Mesenchymal stem cell (in vitro differentiated cells and primary cell): ENCODE measurements at regions not wholly inside any gene's neighbourhood (a gene's known extent, or its start where the extent isn't known, plus 50 kb on each side); places are given as distances from the start of the nearest gene placed in this dataset.

Experiments used
- DNase-seq: peaks from one replicate; pipeline ENCODE4 v3.0.0-alpha.2; 2013
- H2AFZ ChIP-seq: one replicate; pipeline ENCODE4 v1.6.1; 2013; ENCODE audit warnings: low read depth, mild to moderate bottlenecking, control low read depth, inconsistent platforms, low read length, moderate library complexity
- H2AK5ac ChIP-seq: 2 replicates; pipeline ENCODE4 v1.6.1; 2013; ENCODE audit warnings: low read length, moderate library complexity, mild to moderate bottlenecking, inconsistent platforms; ENCODE audit not compliant: severe bottlenecking
- H2BK120ac ChIP-seq: one replicate; pipeline ENCODE4 v1.6.1; 2013; ENCODE audit warnings: low read depth, mild to moderate bottlenecking, inconsistent platforms, low read length, moderate library complexity
- H2BK12ac ChIP-seq, 2 experiments: one replicate each; pipeline ENCODE4 v1.6.1; 2013; ENCODE audit warnings: inconsistent platforms in 2 of 2, low read length in 2 of 2, mild to moderate bottlenecking in 2 of 2, moderate library complexity in 2 of 2, control low read depth in 1 of 2
- H2BK15ac ChIP-seq: one replicate; pipeline ENCODE4 v1.6.1; 2013; ENCODE audit warnings: mild to moderate bottlenecking, low read depth, inconsistent platforms; ENCODE audit not compliant: poor library complexity, severe bottlenecking
- H2BK5ac ChIP-seq: 2 replicates; pipeline ENCODE4 v1.6.1; 2013; ENCODE audit warnings: low read depth, mild to moderate bottlenecking, low read length, control low read depth, inconsistent platforms; ENCODE audit not compliant: poor library complexity, severe bottlenecking
- H3K14ac ChIP-seq, 2 experiments: one replicate each; pipeline ENCODE4 v1.6.1; 2013; ENCODE audit warnings: inconsistent platforms in 2 of 2, low read length in 2 of 2, control low read depth in 1 of 2, mild to moderate bottlenecking in 1 of 2, moderate library complexity in 1 of 2
- H3K18ac ChIP-seq, 2 experiments: one replicate each; pipeline ENCODE4 v1.6.1; 2013; ENCODE audit warnings: inconsistent platforms in 2 of 2, low read length in 2 of 2, control low read depth in 1 of 2, low read depth in 1 of 2, mild to moderate bottlenecking in 1 of 2
- H3K23ac ChIP-seq, 2 experiments: one replicate each; pipeline ENCODE4 v1.6.1; 2013; ENCODE audit warnings: inconsistent platforms in 2 of 2, low read length in 2 of 2, mild to moderate bottlenecking in 2 of 2, moderate library complexity in 2 of 2, control low read depth in 1 of 2
- H3K27ac ChIP-seq: 2 replicates; pipeline ENCODE4 v1.5.1; 2013; ENCODE audit warnings: mild to moderate bottlenecking, moderate library complexity, low read length, control low read depth, inconsistent platforms; ENCODE audit not compliant: poor library complexity, severe bottlenecking
- H3K27me3 ChIP-seq, 2 experiments: 2 replicates each; pipeline versions ENCODE4 v1.6.1 to v1.7.0; 2013; ENCODE audit warnings: low read length in 2 of 2, mild to moderate bottlenecking in 2 of 2, moderate library complexity in 2 of 2, control low read depth in 1 of 2, inconsistent platforms in 1 of 2; ENCODE audit not compliant: control insufficient read depth in 1 of 2, insufficient read depth in 1 of 2
- H3K36me3 ChIP-seq, 2 experiments: 2 replicates each; pipeline versions ENCODE4 v1.6.1 to v1.7.0; 2013; ENCODE audit warnings: low read length in 2 of 2, control low read depth in 1 of 2, inconsistent platforms in 1 of 2, low read depth in 1 of 2, mild to moderate bottlenecking in 1 of 2; ENCODE audit not compliant: insufficient read depth in 2 of 2, control insufficient read depth in 1 of 2
- H3K4ac ChIP-seq, 2 experiments: one replicate each; pipeline ENCODE4 v1.6.1; 2013; ENCODE audit warnings: inconsistent platforms in 2 of 2, low read length in 2 of 2, mild to moderate bottlenecking in 2 of 2, moderate library complexity in 2 of 2, control low read depth in 1 of 2, low read depth in 1 of 2
- H3K4me1 ChIP-seq: 2 replicates; pipeline ENCODE4 v1.6.1; 2013; ENCODE audit warnings: low read depth, low read length, control low read depth; ENCODE audit not compliant: control insufficient read depth, insufficient read depth
- H3K4me2 ChIP-seq: 2 replicates; pipeline ENCODE4 v1.6.1; 2013; ENCODE audit warnings: low read length, mild to moderate bottlenecking, inconsistent platforms; ENCODE audit not compliant: poor library complexity, severe bottlenecking
- H3K4me3 ChIP-seq, 2 experiments: 2 replicates each; pipeline versions ENCODE4 v1.5.1 to v1.7.0; 2013; ENCODE audit warnings: low read length in 2 of 2, mild to moderate bottlenecking in 2 of 2, control low read depth in 1 of 2, low read depth in 1 of 2; ENCODE audit not compliant: insufficient read depth in 1 of 2
- H3K79me1 ChIP-seq: replicated peaks from 2 replicates; pipeline ENCODE4 v1.6.1; 2013; ENCODE audit warnings: mild to moderate bottlenecking, control low read depth, low read length, inconsistent platforms; ENCODE audit not compliant: poor library complexity, severe bottlenecking
- H3K9ac ChIP-seq: 2 replicates; pipeline ENCODE4 v1.7.0; 2013; ENCODE audit warnings: mild to moderate bottlenecking, low read length, moderate library complexity
- H3K9me3 ChIP-seq: 2 replicates; pipeline ENCODE4 v1.7.0; 2013; ENCODE audit warnings: mild to moderate bottlenecking, low read length; ENCODE audit not compliant: control insufficient read depth
- H4K8ac ChIP-seq: one replicate; pipeline ENCODE4 v1.6.1; 2013; ENCODE audit warnings: inconsistent platforms, mild to moderate bottlenecking, low read length, moderate library complexity
- H4K91ac ChIP-seq: one replicate; pipeline ENCODE4 v1.6.1; 2013; ENCODE audit warnings: mild to moderate bottlenecking, low read length, inconsistent platforms
- WGBS: methylation state at CpG from one replicate; pipeline ENCODE4 v1.1.7; 2013; ENCODE audit warnings: mixed read lengths; 5-methylcytosine and 5-hydroxymethylcytosine counted together

DNA sequence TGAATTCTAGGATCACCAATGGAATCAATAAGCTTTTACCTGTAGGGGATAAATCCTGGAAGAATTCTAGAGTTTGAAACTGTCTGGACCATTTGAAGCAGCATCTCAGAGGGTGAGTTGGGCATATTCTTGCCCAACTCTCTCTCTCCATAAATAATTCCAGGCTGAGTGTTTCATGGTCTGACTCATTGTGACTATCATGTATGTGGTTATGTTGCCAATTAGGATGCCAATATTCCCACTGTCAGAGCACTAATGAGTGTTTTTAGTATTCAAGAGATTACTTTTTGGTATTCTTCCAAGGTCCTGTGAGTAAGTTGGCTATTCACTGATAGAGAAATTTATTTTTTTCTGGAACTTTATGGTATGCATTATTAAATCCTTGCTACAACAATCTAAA, 456.9 kb downstream of the TOX3 start:
- Histone ChIP-seq H3K23ac (no peak overlapping the region), H3K27ac (no peak overlapping the region), H4K91ac (no peak overlapping the region), H3K4me1 (no peaks in the 10 kb centered on the region), H3K27me3 (peaks cover 0 to 14% of the 10 kb centered on the region in 2 experiments), H3K14ac (no peak overlapping the region), H2BK5ac (no peak overlapping the region), H2BK15ac (no peak overlapping the region), H3K79me1 (no peaks in the 10 kb centered on the region), H2AK5ac (no peak overlapping the region), H3K9me3 (no peaks in the 10 kb centered on the region), H3K9ac (no peak overlapping the region), H3K4me2 (no peak overlapping the region), H3K18ac (no peak overlapping the region), H3K4me3 (no peak overlapping the region), H2BK120ac (no peak overlapping the region), H2AFZ (no peak overlapping the region), H3K4ac (no peak overlapping the region), H4K8ac (no peak overlapping the region), H3K36me3 (no peaks in the 10 kb centered on the region), H2BK12ac (no peak overlapping the region)
- no peak for DNase-seq

DNA sequence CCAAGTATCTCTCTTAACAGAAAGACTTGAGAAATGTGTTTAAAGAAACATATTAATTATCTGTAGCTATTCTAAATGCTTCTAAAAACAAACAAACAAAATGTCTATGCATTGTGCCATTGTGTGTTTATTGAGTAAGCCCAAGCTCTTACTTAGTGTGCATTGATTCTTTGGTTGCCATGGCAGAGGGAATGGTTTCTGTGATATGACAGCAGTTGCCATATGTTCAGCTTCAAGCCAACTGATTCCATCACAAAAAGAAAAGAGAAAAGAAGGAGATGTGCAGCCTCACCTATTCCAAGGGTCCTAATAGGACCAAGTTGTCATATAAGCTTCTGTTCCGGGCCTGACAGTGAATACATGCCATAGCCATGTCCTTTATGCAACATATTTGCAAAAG, 457.5 kb downstream of the TOX3 start:
- Histone ChIP-seq H3K4me3 (no peak overlapping the region), H3K4me2 (no peak overlapping the region), H3K9ac (no peak overlapping the region), H3K79me1 (no peaks in the 10 kb centered on the region), H3K4me1 (no peaks in the 10 kb centered on the region), H3K4ac (no peak overlapping the region), H2BK5ac (no peak overlapping the region), H3K27me3 (peaks cover 0 to 14% of the 10 kb centered on the region in 2 experiments), H3K18ac (no peak overlapping the region), H2BK120ac (no peak overlapping the region), H2AK5ac (no peak overlapping the region), H4K91ac (no peak overlapping the region), H2BK12ac (no peak overlapping the region), H3K14ac (no peak overlapping the region), H3K23ac (no peak overlapping the region), H3K27ac (no peak overlapping the region), H2BK15ac (no peak overlapping the region), H3K36me3 (no peaks in the 10 kb centered on the region), H4K8ac (no peak overlapping the region), H2AFZ (no peak overlapping the region), H3K9me3 (no peaks in the 10 kb centered on the region)
- no peak for DNase-seq
- WGBS = 43% methylated on average over 1 of the region's 1 CpG

DNA sequence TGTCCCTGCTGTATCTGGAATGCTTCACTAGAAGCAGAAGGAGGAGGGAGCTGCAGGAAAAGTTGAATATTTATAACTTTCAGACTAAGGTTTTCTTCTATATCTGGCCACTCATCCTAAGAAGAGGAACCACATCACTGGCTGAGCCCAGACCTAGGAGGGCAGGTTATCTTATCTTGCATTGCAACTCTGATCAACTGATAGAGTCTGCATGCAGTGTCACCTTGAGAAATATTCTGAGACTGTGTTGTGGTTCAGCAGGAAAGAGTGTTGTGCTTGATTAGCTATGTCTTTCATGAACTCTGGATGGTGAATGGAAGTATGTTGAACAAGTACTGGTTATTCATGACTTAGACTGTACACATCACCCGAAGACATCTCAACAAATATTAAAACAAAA, 460.0 kb downstream of the TOX3 start:
- DNase-seq = no peak
- H3K4me3 ChIP-seq = no peak overlapping the region
- no peaks in the 10 kb centered on the region for H3K9me3 ChIP-seq
- no peak overlapping the region for H2BK15ac ChIP-seq
- no peak overlapping the region for H3K4me2 ChIP-seq
- no peak overlapping the region for H3K23ac ChIP-seq
- no peak overlapping the region for H2BK5ac ChIP-seq
- H3K18ac ChIP-seq = no peak overlapping the region
- H3K9ac ChIP-seq = no peak overlapping the region
- no peak overlapping the region for H3K4ac ChIP-seq
- no peaks in the 10 kb centered on the region for H3K79me1 ChIP-seq
- H4K8ac ChIP-seq = no peak overlapping the region
- H3K36me3 ChIP-seq = no peaks in the 10 kb centered on the region
- H3K14ac ChIP-seq = no peak overlapping the region
- no peak overlapping the region for H2AFZ ChIP-seq
- no peak overlapping the region for H2AK5ac ChIP-seq
- H2BK12ac ChIP-seq = no peak overlapping the region
- no peaks in the 10 kb centered on the region for H3K4me1 ChIP-seq
- peaks cover 0 to 14% of the 10 kb centered on the region in 2 experiments for H3K27me3 ChIP-seq
- H3K27ac ChIP-seq = no peak overlapping the region
- H4K91ac ChIP-seq = no peak overlapping the region
- no peak overlapping the region for H2BK120ac ChIP-seq
- no CpG with 5 or more reads among the region's 1 CpG for WGBS

- H2AFZ ChIP-seq = peak overlapping the region; percentile 14
- H3K4ac ChIP-seq = no peak overlapping the region
- no peaks in the 10 kb centered on the region for H3K27me3 ChIP-seq
- no peaks in the 10 kb centered on the region for H3K79me1 ChIP-seq
- no peak overlapping the region for H3K27ac ChIP-seq
- no peak overlapping the region for H3K9ac ChIP-seq
- H2BK5ac ChIP-seq = no peak overlapping the region
- H2AK5ac ChIP-seq = no peak overlapping the region
- H2BK120ac ChIP-seq = no peak overlapping the region
- no peak overlapping the region for H4K8ac ChIP-seq
- no peak overlapping the region for H2BK12ac ChIP-seq
- no peaks in the 10 kb centered on the region for H3K9me3 ChIP-seq
- H3K14ac ChIP-seq = no peak overlapping the region
- 78% methylated on average over 2 of the region's 3 CpGs for WGBS
- no peaks in the 10 kb centered on the region for H3K4me1 ChIP-seq
- H3K4me3 ChIP-seq = no peak overlapping the region
- no peak overlapping the region for H2BK15ac ChIP-seq
- H3K18ac ChIP-seq = no peak overlapping the region
- no peak overlapping the region for H3K4me2 ChIP-seq
- DNase-seq = no peak
- no peak overlapping the region for H3K23ac ChIP-seq
- no peak overlapping the region for H4K91ac ChIP-seq
- no peaks in the 10 kb centered on the region for H3K36me3 ChIP-seq
These were observed 468.0 kb downstream of the TOX3 start for GRCh38 chr16:52078716-52079655.
